Ascending aorta (tissue), 2 donors: ENCODE measurements at regions not wholly inside any gene's neighbourhood (a gene's known extent, or its start where the extent isn't known, plus 50 kb on each side); places are given as distances from the start of the nearest gene placed in this dataset.
"Not testable (repeated sequence)": the region's sequence is repeated elsewhere in the genome, so short reads cannot be mapped to it uniquely, and the experiment has no call there.

Source experiments
- DNase-seq, 2 donors: peaks; one replicate each; pipeline ENCODE4 v3.0.0-alpha.2; 2019; ENCODE audit warnings: low spot score in 2 of 2
- H3K27ac ChIP-seq, 2 donors: fragments of 200-600 bp; sonication (generic); one replicate each; pipeline ENCODE4 v1.5.1; 2016 to 2017; ENCODE audit warnings: mild to moderate bottlenecking in 1 of 2
- H3K27me3 ChIP-seq: fragments of 200-600 bp; sonication (generic); one replicate; pipeline ENCODE4 v1.5.1; 2017
- H3K36me3 ChIP-seq, 2 donors: fragments of 200-600 bp; sonication (generic); one replicate each; pipeline ENCODE4 v1.5.1; 2016
- H3K4me1 ChIP-seq, 2 donors: fragments of 200-600 bp; sonication (generic); one replicate each; pipeline ENCODE4 v1.5.1; 2016 to 2017; ENCODE audit warnings: mild to moderate bottlenecking in 1 of 2
- H3K4me3 ChIP-seq, 2 donors: fragments of 200-600 bp; sonication (generic); one replicate each; pipeline ENCODE4 v1.5.1; 2016 to 2017; ENCODE audit warnings: mild to moderate bottlenecking in 1 of 2
- H3K9me3 ChIP-seq, 2 donors: fragments of 200-600 bp; sonication (generic); one replicate each; pipeline ENCODE4 v1.5.1; 2016
- CTCF ChIP-seq, 3 experiments: fragments of 200-600 bp in 2 of 3; fragments of 450-650 bp in 1 of 3; sonication (generic) in 2 of 3; IDR thresholded peaks; one replicate each; pipeline ENCODE4 v1.5.1; 2016 to 2019; ENCODE audit warnings: antibody characterized with exemption in 3 of 3, mild to moderate bottlenecking in 1 of 3, moderate library complexity in 1 of 3
- intact Hi-C: fragments of 100-400 bp; cut with DNase I; formaldehyde crosslinking; loops from one replicate; pipeline ENCODE4 v1.15.1; 2023

GRCh38 chr18:22822024-22822423, 111.1 kb upstream of the RBBP8 start:
- Histone ChIP-seq H3K27ac (no peak overlapping the region), H3K36me3 (no peaks in the 10 kb centered on the region), H3K4me1 (no peaks in the 10 kb centered on the region), H3K9me3 (no peaks in the 10 kb centered on the region), H3K4me3 (no peak overlapping the region), H3K27me3 (no peaks in the 10 kb centered on the region)
- intact Hi-C loops: no loop called here
- no peak for DNase-seq
- no peak for TF ChIP-seq CTCF (IDR thresholded peaks at IDR 0.05)

GRCh38 chr18:22822841-22823508, 110.2 kb upstream of the RBBP8 start:
- no peak overlapping the region for H3K27ac ChIP-seq
- DNase-seq: no peak
- TF ChIP-seq CTCF (IDR thresholded peaks at IDR 0.05): no peak
- intact Hi-C loops: no loop called here
- H3K4me1 ChIP-seq: no peaks in the 10 kb centered on the region
- H3K4me3 ChIP-seq: no peak overlapping the region
- H3K36me3 ChIP-seq: no peaks in the 10 kb centered on the region
- no peaks in the 10 kb centered on the region for H3K9me3 ChIP-seq
- H3K27me3 ChIP-seq: no peaks in the 10 kb centered on the region

- Histone ChIP-seq H3K4me1 (no peaks in the 10 kb centered on the region), H3K4me3 (no peak overlapping the region), H3K27me3 (no peaks in the 10 kb centered on the region), H3K27ac (no peak overlapping the region), H3K9me3 (no peaks in the 10 kb centered on the region), H3K36me3 (no peaks in the 10 kb centered on the region)
- no peak for TF ChIP-seq CTCF (IDR thresholded peaks at IDR 0.05)
- intact Hi-C loops: no loop called here
- DNase-seq: no peak
Measured at GRCh38 chr18:22826726-22827125, 106.4 kb upstream of the RBBP8 start.

GRCh38 chr18:22827216-22827615, 105.9 kb upstream of the RBBP8 start:
- no peak for TF ChIP-seq CTCF (IDR thresholded peaks at IDR 0.05)
- intact Hi-C loops: no loop called here
- H3K27ac ChIP-seq: no peak overlapping the region

GRCh38 chr18:22827741-22828140, 105.4 kb upstream of the RBBP8 start:
- no peaks in the 10 kb centered on the region for H3K27me3 ChIP-seq
- no peaks in the 10 kb centered on the region for H3K9me3 ChIP-seq
- intact Hi-C loops: no loop called here
- H3K4me1 ChIP-seq: no peaks in the 10 kb centered on the region
- no peak overlapping the region for H3K27ac ChIP-seq
- H3K4me3 ChIP-seq: no peak overlapping the region
- TF ChIP-seq CTCF (IDR thresholded peaks at IDR 0.05): no peak
- no peak for DNase-seq
- H3K36me3 ChIP-seq: no peaks in the 10 kb centered on the region

More at GRCh38 chr18:22827216-22827615, 105.9 kb upstream of the RBBP8 start:
- Histone ChIP-seq H3K36me3 (no peaks in the 10 kb centered on the region), H3K27me3 (no peaks in the 10 kb centered on the region), H3K9me3 (no peaks in the 10 kb centered on the region), H3K4me1 (no peaks in the 10 kb centered on the region), H3K4me3 (no peak overlapping the region)
- no peak for DNase-seq

- Histone ChIP-seq H3K4me1 (no peaks in the 10 kb centered on the region), H3K27me3 (no peaks in the 10 kb centered on the region), H3K36me3 (no peaks in the 10 kb centered on the region), H3K27ac (no peak overlapping the region), H3K4me3 (no peak overlapping the region), H3K9me3 (no peaks in the 10 kb centered on the region)
- no peak for TF ChIP-seq CTCF (IDR thresholded peaks at IDR 0.05)
- DNase-seq: no peak
- intact Hi-C loops: no loop called here
Measured at GRCh38 chr18:22828171-22828570, 105.0 kb upstream of the RBBP8 start.

- H3K4me1 ChIP-seq, intact Hi-C loops, H3K4me3 ChIP-seq, DNase-seq, H3K27me3 ChIP-seq, H3K27ac ChIP-seq, H3K36me3 ChIP-seq, H3K9me3 ChIP-seq: not testable (repeated sequence)
Measured at GRCh38 chr18:22828583-22828982, 104.5 kb upstream of the RBBP8 start.
